IMR-90 (cell line): ENCODE measurements at regions not wholly inside any gene's neighbourhood (a gene's known extent, or its start where the extent isn't known, plus 50 kb on each side); places are given as distances from the start of the nearest gene placed in this dataset.

Source experiments
- ATAC-seq: fragments of 200-7000 bp; cut with Tn5 transposase; 2 replicates; pipeline ENCODE4 v1.9.1; 2020; ENCODE audit warnings: low read depth, mild to moderate bottlenecking, moderate library complexity
- BruUV-seq: library from RNA; stranded (reverse); fragments of 400-500 nt; replicated peaks from 2 replicates; lab custom pipeline; 2021; lab: Mats Ljungman, UMichigan
- CTCF ChIA-PET: fragments of 300-600 bp; formaldehyde crosslinking; extraction: SDS; loops from one replicate; lab custom pipeline; 2021; ENCODE audit warnings: antibody characterized with exemption; lab: Yijun Ruan, JAX
- POLR2A ChIA-PET: fragments of 300-600 bp; sonication (Branson Sonifier 250); formaldehyde crosslinking; loops from one replicate; lab custom pipeline; 2022; ENCODE audit warnings: antibody characterized with exemption; ENCODE audit not compliant: unreplicated experiment; lab: Charles Lee
- DNase-seq: peaks from one replicate; pipeline ENCODE4 v3.0.0; 2013
- H2AFZ ChIP-seq: replicated peaks from 2 replicates; pipeline ENCODE3; 2013; ENCODE audit warnings: low read length, mild to moderate bottlenecking; ENCODE audit not compliant: poor library complexity
- H2AK5ac ChIP-seq: 2 replicates; pipeline ENCODE4 v1.6.1; 2013; ENCODE audit warnings: low read depth, low read length, inconsistent platforms
- H2AK9ac ChIP-seq: replicated peaks from 2 replicates; pipeline ENCODE3; 2013; ENCODE audit warnings: mild to moderate bottlenecking, low read depth, low read length, moderate library complexity; ENCODE audit not compliant: poor library complexity
- H2BK120ac ChIP-seq: 2 replicates; pipeline ENCODE4 v1.6.1; 2013; ENCODE audit warnings: low read depth, low read length, inconsistent platforms
- H2BK15ac ChIP-seq: 3 replicates; pipeline ENCODE4 v1.6.1; 2013; ENCODE audit warnings: low read depth, low read length, inconsistent platforms
- H2BK20ac ChIP-seq: 2 replicates; pipeline ENCODE4 v1.6.1; 2013; ENCODE audit warnings: low read depth, mild to moderate bottlenecking, inconsistent platforms, low read length, moderate library complexity
- H2BK5ac ChIP-seq: 2 replicates; pipeline ENCODE4 v1.6.1; 2013; ENCODE audit warnings: mild to moderate bottlenecking, low read depth, low read length, inconsistent platforms; ENCODE audit not compliant: poor library complexity, severe bottlenecking
- H3K14ac ChIP-seq: replicated peaks from 2 replicates; pipeline ENCODE4 v1.6.1; 2013; ENCODE audit warnings: low read depth, low read length, inconsistent platforms
- H3K18ac ChIP-seq: 2 replicates; pipeline ENCODE4 v1.6.1; 2013; ENCODE audit warnings: low read depth, low read length, control low read depth
- H3K23ac ChIP-seq: 2 replicates; pipeline ENCODE4 v1.6.1; 2013; ENCODE audit warnings: low read depth, low read length, inconsistent platforms
- H3K27ac ChIP-seq: 2 replicates; pipeline ENCODE4 v1.5.1; 2013; ENCODE audit warnings: mild to moderate bottlenecking, control low read depth, low read length; ENCODE audit not compliant: insufficient read depth
- H3K27me3 ChIP-seq: 2 replicates; pipeline ENCODE4 v1.6.1; 2013; ENCODE audit warnings: low read length; ENCODE audit not compliant: control insufficient read depth, insufficient read depth
- H3K36me3 ChIP-seq: 2 replicates; pipeline ENCODE4 v1.6.1; 2013; ENCODE audit warnings: low read length, mixed read lengths; ENCODE audit not compliant: control insufficient read depth, insufficient read depth
- H3K4ac ChIP-seq: 2 replicates; pipeline ENCODE4 v1.6.1; 2013; ENCODE audit warnings: low read depth, low read length, inconsistent platforms
- H3K4me1 ChIP-seq: 2 replicates; pipeline ENCODE4 v1.6.1; 2013; ENCODE audit warnings: low read length, mixed read lengths; ENCODE audit not compliant: control insufficient read depth, insufficient read depth
- H3K4me2 ChIP-seq: 2 replicates; pipeline ENCODE4 v1.6.1; 2013; ENCODE audit warnings: low read depth, mild to moderate bottlenecking, control low read depth, low read length, moderate library complexity
- H3K4me3 ChIP-seq: 2 replicates; pipeline ENCODE4 v1.5.1; 2013; ENCODE audit warnings: low read depth, mild to moderate bottlenecking, control low read depth, low read length, moderate library complexity; ENCODE audit not compliant: insufficient read depth
- H3K56ac ChIP-seq: 2 replicates; pipeline ENCODE4 v1.6.1; 2013; ENCODE audit warnings: low read length, inconsistent platforms; ENCODE audit not compliant: insufficient read depth; ENCODE audit errors: extremely low read depth
- H3K79me1 ChIP-seq, 2 experiments: 2 replicates each; pipeline ENCODE4 v1.6.1; 2013; ENCODE audit warnings: low read length in 2 of 2, inconsistent platforms in 1 of 2, low read depth in 1 of 2
- H3K9ac ChIP-seq: 2 replicates; pipeline ENCODE4 v1.6.1; 2013; ENCODE audit warnings: low read depth, low read length, control low read depth
- H3K9me1 ChIP-seq: 2 replicates; pipeline ENCODE4 v1.6.1; 2013; ENCODE audit warnings: low read length, inconsistent platforms; ENCODE audit not compliant: insufficient read depth
- H3K9me3 ChIP-seq: 2 replicates; pipeline ENCODE4 v1.6.1; 2013; ENCODE audit warnings: low read length; ENCODE audit not compliant: control insufficient read depth, insufficient read depth
- H4K20me1 ChIP-seq: 2 replicates; pipeline ENCODE4 v1.6.1; 2013; ENCODE audit warnings: low read length, inconsistent platforms; ENCODE audit not compliant: insufficient read depth
- H4K5ac ChIP-seq: 2 replicates; pipeline ENCODE4 v1.6.1; 2013; ENCODE audit warnings: mild to moderate bottlenecking, low read depth, low read length, control low read depth
- H4K8ac ChIP-seq, 2 experiments: 2 replicates each; pipeline ENCODE4 v1.6.1; 2013; ENCODE audit warnings: low read depth in 2 of 2, low read length in 2 of 2, control low read depth in 1 of 2, inconsistent platforms in 1 of 2
- H4K91ac ChIP-seq: 2 replicates; pipeline ENCODE4 v1.6.1; 2013; ENCODE audit warnings: low read depth, low read length, inconsistent platforms; ENCODE audit not compliant: insufficient read depth
- BHLHE40 ChIP-seq: fragments of 150-350 bp; IDR thresholded peaks from 2 replicates; pipeline ENCODE4 v1.6.1; 2016; ENCODE audit warnings: mild to moderate bottlenecking, low read depth, low read length
- CEBPB ChIP-seq: IDR thresholded peaks from 2 replicates; pipeline ENCODE4 v1.6.1; 2012; ENCODE audit warnings: low read depth, low read length, improper control_type of control experiment
- CHD1 ChIP-seq: IDR thresholded peaks from 2 replicates; pipeline ENCODE4 v1.6.1; 2012; ENCODE audit warnings: low read depth, low read length, improper control_type of control experiment
- CTCF ChIP-seq: conservative IDR thresholded peaks from 2 replicates; pipeline ENCODE4 v1.5.1; 2012; ENCODE audit warnings: mild to moderate bottlenecking, low read depth, low read length, improper control_type of control experiment
- FOS ChIP-seq: fragments of 150-350 bp; IDR thresholded peaks from 2 replicates; pipeline ENCODE4 v1.6.1; 2016; ENCODE audit warnings: low read depth, low read length
- MAFK ChIP-seq: IDR thresholded peaks from 2 replicates; pipeline ENCODE4 v1.6.1; 2012; ENCODE audit warnings: low read depth, low read length, improper control_type of control experiment
- MAZ ChIP-seq: IDR thresholded peaks from 2 replicates; pipeline ENCODE4 v1.6.1; 2012; ENCODE audit warnings: low read depth, mild to moderate bottlenecking, low read length, improper control_type of control experiment, moderate library complexity, borderline replicate concordance
- MXI1 ChIP-seq: IDR thresholded peaks from 2 replicates; pipeline ENCODE4 v1.6.1; 2012; ENCODE audit warnings: low read depth, mild to moderate bottlenecking, low read length, moderate library complexity, borderline replicate concordance
- NFE2L2 ChIP-seq: fragments of 150-350 bp; IDR thresholded peaks from 2 replicates; pipeline ENCODE4 v1.6.1; 2016; ENCODE audit warnings: low read depth, mild to moderate bottlenecking, low read length
- POLR2A ChIP-seq: IDR thresholded peaks from 2 replicates; pipeline ENCODE4 v1.6.1; 2012; ENCODE audit warnings: mild to moderate bottlenecking, low read depth, low read length
- RAD21 ChIP-seq: IDR thresholded peaks from 2 replicates; pipeline ENCODE4 v1.6.1; 2012; ENCODE audit warnings: low read length, improper control_type of control experiment
- RCOR1 ChIP-seq: IDR thresholded peaks from 2 replicates; pipeline ENCODE4 v1.6.1; 2012; ENCODE audit warnings: mild to moderate bottlenecking, low read length, improper control_type of control experiment; ENCODE audit not compliant: insufficient replicate concordance
- SMC3 ChIP-seq: fragments of 150-350 bp; IDR thresholded peaks from 2 replicates; pipeline ENCODE4 v1.6.1; 2016; ENCODE audit warnings: low read depth, mild to moderate bottlenecking, antibody characterized with exemption, low read length, moderate library complexity
- USF2 ChIP-seq: fragments of 150-350 bp; IDR thresholded peaks from 2 replicates; pipeline ENCODE4 v1.6.1; 2017; ENCODE audit warnings: mild to moderate bottlenecking, antibody characterized with exemption, low read length, low read depth
- WGBS, 2 experiments: methylation state at CpG; one replicate each; pipeline versions ENCODE4 v1.1.5 to v1.1.7; 2013; ENCODE audit warnings: missing lambda C conversion rate in 2 of 2; ENCODE audit not compliant: insufficient read length in 1 of 2; ENCODE audit errors: extremely low coverage in 2 of 2; 5-methylcytosine and 5-hydroxymethylcytosine counted together
- dilution Hi-C: fragments of 300-500 bp; cut with HindIII; formaldehyde crosslinking; loops from one replicate; pipeline ENCODE4 v1.14.3; 2018; ENCODE audit warnings: low sequenced_read_pairs; ENCODE audit not compliant: unreplicated experiment
- in situ Hi-C: fragments of 300-500 bp; cut with MboI; formaldehyde crosslinking; loops from 3 replicates; pipeline ENCODE4 v1.14.3; 2019; ENCODE audit warnings: low sequenced_read_pairs, inconsistent platforms, mixed read lengths
- intact Hi-C: fragments of 100-400 bp; cut with micrococcal nuclease; formaldehyde crosslinking; loops from 2 replicates; pipeline ENCODE4 v1.10.0; 2022
- TF ChIP-seq, protein P1 (sequence below): fragments of 150-350 bp; IDR thresholded peaks from 2 replicates; pipeline ENCODE4 v1.6.1; 2016; ENCODE audit warnings: low read depth, mild to moderate bottlenecking, low read length, moderate library complexity, borderline replicate concordance

DNA sequence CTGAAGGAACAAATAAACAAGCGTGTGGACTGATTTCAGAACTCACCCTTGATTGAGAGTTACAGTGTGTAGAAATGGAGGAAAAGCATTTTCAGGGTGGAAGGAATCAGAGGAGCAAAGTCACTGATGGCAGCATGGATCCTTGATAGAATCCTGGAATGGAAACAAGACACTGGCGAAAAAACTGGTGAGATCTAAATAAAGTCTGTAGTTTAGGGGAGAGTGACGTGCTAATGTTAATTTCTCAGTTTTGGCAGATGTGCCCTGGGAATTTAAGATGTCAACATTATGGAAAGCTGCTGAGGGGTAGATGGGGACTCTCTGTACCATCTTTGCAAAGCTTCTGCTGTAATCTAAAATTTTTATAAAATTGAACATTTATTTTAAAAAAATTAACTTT lies 378.0 kb downstream of the UQCRFS1 start:
- Histone ChIP-seq H2AFZ (no peak overlapping the region), H2AK9ac (no peak overlapping the region), H3K9ac (no peak overlapping the region), H3K79me1 (no peaks in the 10 kb centered on the region), H3K9me3 (peaks cover 4% of the 10 kb centered on the region; the same call in 1 of the 2 replicates), H2BK5ac (no peak overlapping the region), H4K20me1 (no peaks in the 10 kb centered on the region), H3K27ac (no peak overlapping the region), H3K23ac (no peak overlapping the region), H3K4me1 (no peaks in the 10 kb centered on the region), H3K36me3 (no peaks in the 10 kb centered on the region), H3K27me3 (no peaks in the 10 kb centered on the region), H3K56ac (no peak overlapping the region), H3K4me2 (no peak overlapping the region), H3K18ac (no peak overlapping the region), H2AK5ac (no peak overlapping the region), H4K5ac (no peak overlapping the region), H2BK15ac (no peak overlapping the region), H3K14ac (no peak overlapping the region), H3K4ac (no peak overlapping the region), H2BK20ac (no peak overlapping the region), H4K91ac (no peak overlapping the region), H3K9me1 (no peaks in the 10 kb centered on the region), H2BK120ac (no peak overlapping the region), H4K8ac (no peak overlapping the region), H3K4me3 (no peak overlapping the region)
- WGBS, 2 experiments: 60% methylated on average over 1 of the region's 3 CpGs; no CpG with 5 or more reads in 1 of the 2 experiments
- intact Hi-C loops: no loop called here
- ChIA-PET CTCF (no interaction called here), POLR2A (no interaction called here)
- ATAC-seq (no peak), DNase-seq (no peak)
- TF ChIP-seq RAD21 (no peak), FOS (no peak), MAFK (no peak), BHLHE40 (no peak), SMC3 (no peak), USF2 (no peak), CTCF (no peak), MXI1 (no peak), NFE2L2 (no peak), MAZ (no peak), CEBPB (no peak), POLR2A (no peak), RCOR1 (no peak), CHD1 (no peak)
- TF ChIP-seq, protein P1, sequence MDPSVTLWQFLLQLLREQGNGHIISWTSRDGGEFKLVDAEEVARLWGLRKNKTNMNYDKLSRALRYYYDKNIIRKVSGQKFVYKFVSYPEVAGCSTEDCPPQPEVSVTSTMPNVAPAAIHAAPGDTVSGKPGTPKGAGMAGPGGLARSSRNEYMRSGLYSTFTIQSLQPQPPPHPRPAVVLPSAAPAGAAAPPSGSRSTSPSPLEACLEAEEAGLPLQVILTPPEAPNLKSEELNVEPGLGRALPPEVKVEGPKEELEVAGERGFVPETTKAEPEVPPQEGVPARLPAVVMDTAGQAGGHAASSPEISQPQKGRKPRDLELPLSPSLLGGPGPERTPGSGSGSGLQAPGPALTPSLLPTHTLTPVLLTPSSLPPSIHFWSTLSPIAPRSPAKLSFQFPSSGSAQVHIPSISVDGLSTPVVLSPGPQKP: no peak
- dilution Hi-C loops: no loop called here
- in situ Hi-C loops: no loop called here
- no TSS peak for BruUV-seq
